Muscle of leg (tissue), 3 donors: ENCODE measurements at regions not wholly inside any gene's neighbourhood (a gene's known extent, or its start where the extent isn't known, plus 50 kb on each side); places are given as distances from the start of the nearest gene placed in this dataset.

Source experiments
- DNase-seq: peaks from one replicate; pipeline ENCODE4 v3.0.0; 2013
- H3K27ac ChIP-seq: one replicate; pipeline ENCODE4 v1.5.1; 2013; ENCODE audit warnings: mild to moderate bottlenecking, low read length, control low read depth
- H3K27me3 ChIP-seq: one replicate; pipeline ENCODE4 v1.6.1; 2013; ENCODE audit warnings: low read length; ENCODE audit not compliant: control insufficient read depth, insufficient read depth
- H3K36me3 ChIP-seq: one replicate; pipeline ENCODE4 v1.6.1; 2013; ENCODE audit warnings: low read length; ENCODE audit not compliant: control insufficient read depth, insufficient read depth
- H3K4me1 ChIP-seq: one replicate; pipeline ENCODE4 v1.6.1; 2013; ENCODE audit warnings: low read length; ENCODE audit not compliant: control insufficient read depth, insufficient read depth
- H3K4me3 ChIP-seq: one replicate; pipeline ENCODE4 v1.5.1; 2013; ENCODE audit warnings: low read length, control low read depth
- H3K9me3 ChIP-seq: replicated peaks from 2 replicates; pipeline ENCODE4 v1.6.1; 2013; ENCODE audit warnings: low read depth, low read length; ENCODE audit not compliant: control insufficient read depth
- WGBS: methylation state at CpG from one replicate; pipeline ENCODE4 v1.1.5; 2013; ENCODE audit warnings: missing lambda C conversion rate; ENCODE audit not compliant: insufficient coverage; 5-methylcytosine and 5-hydroxymethylcytosine counted together

- WGBS = 83% methylated on average over 2 of the region's 11 CpGs
- H3K4me3 ChIP-seq = no peak overlapping the region
These were observed 413.9 kb downstream of the COG6 start for GRCh38 chr13:40069173-40070044.

GRCh38 chr13:40070357-40070756, 414.9 kb downstream of the COG6 start:
- no peaks in the 10 kb centered on the region for H3K36me3 ChIP-seq
- H3K4me3 ChIP-seq = no peak overlapping the region
- DNase-seq = no peak
- H3K27me3 ChIP-seq = no peaks in the 10 kb centered on the region
- H3K9me3 ChIP-seq = no peaks in the 10 kb centered on the region
- peaks cover 2% of the 10 kb centered on the region for H3K4me1 ChIP-seq
- WGBS = no CpG with 5 or more reads among the region's 3 CpGs
- H3K27ac ChIP-seq = no peak overlapping the region

More at GRCh38 chr13:40069173-40070044, 413.9 kb downstream of the COG6 start:
- Histone ChIP-seq H3K4me1 (peaks cover 3% of the 10 kb centered on the region), H3K27ac (no peak overlapping the region), H3K9me3 (no peaks in the 10 kb centered on the region), H3K36me3 (no peaks in the 10 kb centered on the region), H3K27me3 (no peaks in the 10 kb centered on the region)
- DNase-seq = peak; percentile 85

GRCh38 chr13:40072663-40073120, 417.2 kb downstream of the COG6 start:
- Histone ChIP-seq H3K36me3 (no peaks in the 10 kb centered on the region), H3K9me3 (no peaks in the 10 kb centered on the region), H3K27me3 (no peaks in the 10 kb centered on the region), H3K27ac (no peak overlapping the region), H3K4me3 (no peak overlapping the region), H3K4me1 (peaks cover 2% of the 10 kb centered on the region)
- 80% methylated on average over 2 of the region's 4 CpGs for WGBS
- no peak for DNase-seq

- WGBS = no CpG with 5 or more reads among the region's 3 CpGs
- Histone ChIP-seq H3K4me1 (peaks cover 2% of the 10 kb centered on the region), H3K4me3 (no peak overlapping the region), H3K9me3 (no peaks in the 10 kb centered on the region), H3K36me3 (no peaks in the 10 kb centered on the region), H3K27me3 (no peaks in the 10 kb centered on the region), H3K27ac (no peak overlapping the region)
- DNase-seq = peak; percentile 34
These were observed 418.9 kb downstream of the COG6 start for GRCh38 chr13:40074338-40074737.

- Histone ChIP-seq H3K4me3 (no peak overlapping the region), H3K4me1 (no peaks in the 10 kb centered on the region), H3K27ac (no peak overlapping the region), H3K27me3 (no peaks in the 10 kb centered on the region), H3K36me3 (no peaks in the 10 kb centered on the region), H3K9me3 (no peaks in the 10 kb centered on the region)
- DNase-seq = no peak
- no CpG with 5 or more reads among the region's 5 CpGs for WGBS
These were observed 419.8 kb downstream of the COG6 start for GRCh38 chr13:40075281-40075680.

- Histone ChIP-seq H3K27me3 (no peaks in the 10 kb centered on the region), H3K9me3 (no peaks in the 10 kb centered on the region), H3K4me1 (no peaks in the 10 kb centered on the region), H3K27ac (no peak overlapping the region), H3K36me3 (no peaks in the 10 kb centered on the region), H3K4me3 (no peak overlapping the region)
- 96% methylated on average over 1 of the region's 3 CpGs for WGBS
- no peak for DNase-seq
These were observed 421.4 kb downstream of the COG6 start for GRCh38 chr13:40076765-40077362.

- no peak overlapping the region for H3K27ac ChIP-seq
- WGBS = 89% methylated on average over 3 of the region's 9 CpGs
- no peaks in the 10 kb centered on the region for H3K36me3 ChIP-seq
- no peaks in the 10 kb centered on the region for H3K27me3 ChIP-seq
- H3K4me3 ChIP-seq = no peak overlapping the region
- no peak for DNase-seq
- no peaks in the 10 kb centered on the region for H3K9me3 ChIP-seq
- H3K4me1 ChIP-seq = no peaks in the 10 kb centered on the region
These were observed 422.1 kb downstream of the COG6 start for GRCh38 chr13:40077396-40078027.

GRCh38 chr13:40079721-40080120, 424.3 kb downstream of the COG6 start:
- 100% methylated on average over 1 of the region's 1 CpG for WGBS
- no peaks in the 10 kb centered on the region for H3K36me3 ChIP-seq
- no peaks in the 10 kb centered on the region for H3K27me3 ChIP-seq
- DNase-seq = no peak
- H3K4me1 ChIP-seq = no peaks in the 10 kb centered on the region
- no peak overlapping the region for H3K27ac ChIP-seq
- H3K9me3 ChIP-seq = no peaks in the 10 kb centered on the region
- H3K4me3 ChIP-seq = no peak overlapping the region

GRCh38 chr13:40080676-40081075, 425.2 kb downstream of the COG6 start:
- no peak for DNase-seq
- no CpG with 5 or more reads among the region's 2 CpGs for WGBS
- no peak overlapping the region for H3K4me3 ChIP-seq
- no peaks in the 10 kb centered on the region for H3K9me3 ChIP-seq
- H3K27me3 ChIP-seq = no peaks in the 10 kb centered on the region
- H3K27ac ChIP-seq = no peak overlapping the region
- H3K36me3 ChIP-seq = no peaks in the 10 kb centered on the region
- no peaks in the 10 kb centered on the region for H3K4me1 ChIP-seq

- H3K4me3 ChIP-seq = no peak overlapping the region
- peak; percentile 54 for DNase-seq
- H3K27ac ChIP-seq = no peak overlapping the region
- no peaks in the 10 kb centered on the region for H3K36me3 ChIP-seq
- H3K9me3 ChIP-seq = no peaks in the 10 kb centered on the region
- H3K4me1 ChIP-seq = no peaks in the 10 kb centered on the region
- H3K27me3 ChIP-seq = no peaks in the 10 kb centered on the region
- WGBS = 96% methylated on average over 4 of the region's 8 CpGs
These were observed 427.2 kb downstream of the COG6 start for GRCh38 chr13:40082639-40083038.
